ENCODE measurements at regions not wholly inside any gene's neighbourhood (a gene's known extent, or its start where the extent isn't known, plus 50 kb on each side); places are given as distances from the start of the nearest gene placed in this dataset.

- DNase-seq = no peak
Measured at GRCh38 chr4:1523506-1523905, 117.3 kb upstream of the NKX1-1 start.

GRCh38 chr4:1523033-1523432 lies 116.8 kb upstream of the NKX1-1 start:
- no peak for DNase-seq

- DNase-seq = no peak
Measured at GRCh38 chr4:1522606-1523005, 116.4 kb upstream of the NKX1-1 start.

GRCh38 chr4:1521821-1522361 lies 115.6 kb upstream of the NKX1-1 start:
- no peak for DNase-seq

- peak in 1 of 5 donors; percentile 6 for DNase-seq
Measured at GRCh38 chr4:1520795-1521576, 114.7 kb upstream of the NKX1-1 start.

GRCh38 chr4:1519787-1520661 lies 113.8 kb upstream of the NKX1-1 start:
- DNase-seq = no peak

- peak in 1 of 5 donors; percentile 4 for DNase-seq
Measured at GRCh38 chr4:1518997-1519700, 112.9 kb upstream of the NKX1-1 start.

- peak in 1 of 5 donors; percentile 3 for DNase-seq
Measured at GRCh38 chr4:1517592-1518411, 111.6 kb upstream of the NKX1-1 start.

- DNase-seq = peak in 1 of 5 donors; percentile 2
Measured at GRCh38 chr4:1516881-1517480, 110.7 kb upstream of the NKX1-1 start.

GRCh38 chr4:1516261-1516660 lies 110.0 kb upstream of the NKX1-1 start:
- DNase-seq = no peak

- no peak for DNase-seq
Measured at GRCh38 chr4:1515763-1516162, 109.5 kb upstream of the NKX1-1 start.

GRCh38 chr4:1515156-1515555 lies 108.9 kb upstream of the NKX1-1 start:
- no peak for DNase-seq

- DNase-seq = no peak
Measured at GRCh38 chr4:1514612-1515011, 108.4 kb upstream of the NKX1-1 start.

GRCh38 chr4:1513936-1514483 lies 107.8 kb upstream of the NKX1-1 start:
- DNase-seq = no peak

GRCh38 chr4:1512738-1513660 lies 106.8 kb upstream of the NKX1-1 start:
- peak in 3 of 5 donors; percentile 25 to 36 (median 26) for DNase-seq

- DNase-seq = no peak
Measured at GRCh38 chr4:1512051-1512737, 106.0 kb upstream of the NKX1-1 start.

GRCh38 chr4:1511441-1512041 lies 105.3 kb upstream of the NKX1-1 start:
- DNase-seq = peak in 1 of 5 donors; percentile 77

GRCh38 chr4:1510931-1511330 lies 104.7 kb upstream of the NKX1-1 start:
- no peak for DNase-seq

- DNase-seq = no peak
Measured at GRCh38 chr4:1509366-1509765, 103.1 kb upstream of the NKX1-1 start.

Data from T-helper 1 cell (primary cell).